ENCODE measurements at regions not wholly inside any gene's neighbourhood (a gene's known extent, or its start where the extent isn't known, plus 50 kb on each side); places are given as distances from the start of the nearest gene placed in this dataset.

DNA sequence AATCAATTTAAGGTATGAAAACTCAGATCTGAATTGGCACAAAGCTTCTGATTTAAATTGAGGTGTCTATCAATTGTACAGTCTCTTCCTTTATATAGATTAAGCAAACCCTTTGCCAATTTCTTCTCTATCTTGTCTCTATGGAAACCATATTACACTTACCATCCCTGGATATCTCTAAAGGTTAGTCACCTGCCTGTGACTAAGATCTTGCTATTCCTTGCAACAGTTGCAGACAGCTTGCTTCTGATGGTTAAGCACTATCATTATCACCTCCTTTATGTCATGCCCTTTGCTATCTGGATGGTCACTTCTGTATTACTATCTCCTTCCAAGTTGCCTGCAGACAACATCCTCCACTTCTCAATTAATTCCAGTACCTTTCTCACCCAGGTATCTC is 998.6 kb upstream of the B3GALT2 start:
- Histone ChIP-seq H3K9me3 (ENCODE audit: insufficient read depth, low read depth, low read length) (0 out of 2 replicates have a peak, but pooled peaks cover 2% of the 10 kb centered on the region), H3K9me2 (replicated peaks; ENCODE audit: low read depth, low read length) (no peaks in the 10 kb centered on the region), H4K20me1 (ENCODE audit: insufficient read depth, low read length, poor library complexity, severe bottlenecking) (no peaks in the 10 kb centered on the region), H2AFZ (ENCODE audit: low read length) (no peak overlapping the region), H3K4me3 (ENCODE audit: low read length, poor library complexity, severe bottlenecking) (no peak overlapping the region), H3K36me3 (ENCODE audit: insufficient read depth, low read length) (no peaks in the 10 kb centered on the region), H3F3A (ENCODE audit: low read depth) (no peaks in the 10 kb centered on the region), H3K4me1 (ENCODE audit: insufficient read depth, low read length, poor library complexity, severe bottlenecking) (no peaks in the 10 kb centered on the region), H3K4me2 (ENCODE audit: low read depth, low read length, poor library complexity, severe bottlenecking) (no peak overlapping the region), H3K79me2 (ENCODE audit: insufficient read depth, low read length) (no peaks in the 10 kb centered on the region), H3K27me3 (ENCODE audit: insufficient read depth, low read length, poor library complexity, severe bottlenecking) (no peaks in the 10 kb centered on the region), H3K9ac (ENCODE audit: low read depth, low read length, poor library complexity, severe bottlenecking) (no peak overlapping the region)
- TF ChIP-seq, protein P1, sequence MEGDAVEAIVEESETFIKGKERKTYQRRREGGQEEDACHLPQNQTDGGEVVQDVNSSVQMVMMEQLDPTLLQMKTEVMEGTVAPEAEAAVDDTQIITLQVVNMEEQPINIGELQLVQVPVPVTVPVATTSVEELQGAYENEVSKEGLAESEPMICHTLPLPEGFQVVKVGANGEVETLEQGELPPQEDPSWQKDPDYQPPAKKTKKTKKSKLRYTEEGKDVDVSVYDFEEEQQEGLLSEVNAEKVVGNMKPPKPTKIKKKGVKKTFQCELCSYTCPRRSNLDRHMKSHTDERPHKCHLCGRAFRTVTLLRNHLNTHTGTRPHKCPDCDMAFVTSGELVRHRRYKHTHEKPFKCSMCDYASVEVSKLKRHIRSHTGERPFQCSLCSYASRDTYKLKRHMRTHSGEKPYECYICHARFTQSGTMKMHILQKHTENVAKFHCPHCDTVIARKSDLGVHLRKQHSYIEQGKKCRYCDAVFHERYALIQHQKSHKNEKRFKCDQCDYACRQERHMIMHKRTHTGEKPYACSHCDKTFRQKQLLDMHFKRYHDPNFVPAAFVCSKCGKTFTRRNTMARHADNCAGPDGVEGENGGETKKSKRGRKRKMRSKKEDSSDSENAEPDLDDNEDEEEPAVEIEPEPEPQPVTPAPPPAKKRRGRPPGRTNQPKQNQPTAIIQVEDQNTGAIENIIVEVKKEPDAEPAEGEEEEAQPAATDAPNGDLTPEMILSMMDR (conservative IDR thresholded peaks at IDR 0.05; ENCODE audit: low read length), result no peak
- no peak for TF ChIP-seq EZH2phosphoT487 (IDR thresholded peaks at IDR 0.05; ENCODE audit: borderline replicate concordance)

DNA sequence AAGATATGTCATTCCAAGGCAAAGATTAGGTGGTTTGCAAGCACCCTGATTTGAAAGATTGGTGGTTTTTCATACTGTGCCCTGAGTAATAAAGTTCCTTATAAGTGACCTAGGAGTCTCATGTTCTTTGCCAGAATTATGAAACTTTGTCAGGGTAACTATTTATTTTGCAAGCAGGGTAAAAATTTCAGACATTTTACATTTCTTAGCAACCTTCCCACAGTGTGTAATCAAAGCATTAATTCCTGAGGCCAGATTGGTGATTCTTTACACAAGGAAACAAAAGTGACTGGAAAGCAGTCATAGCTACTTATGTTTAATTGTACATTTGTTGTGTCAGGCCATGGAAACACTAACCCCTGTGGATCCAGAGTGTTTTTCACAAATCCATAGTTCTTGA is 998.0 kb upstream of the B3GALT2 start:
- no peak for TF ChIP-seq EZH2phosphoT487 (IDR thresholded peaks at IDR 0.05; ENCODE audit: borderline replicate concordance)
- TF ChIP-seq, protein P1 (conservative IDR thresholded peaks at IDR 0.05; ENCODE audit: low read length), result no peak
- no peak overlapping the region for H3K4me3 ChIP-seq (ENCODE audit: low read length, poor library complexity, severe bottlenecking)
- H3K9me3 ChIP-seq (ENCODE audit: insufficient read depth, low read depth, low read length), result 0 out of 2 replicates have a peak, but pooled peaks cover 2% of the 10 kb centered on the region
- H3F3A ChIP-seq (ENCODE audit: low read depth), result no peaks in the 10 kb centered on the region
- H3K79me2 ChIP-seq (ENCODE audit: insufficient read depth, low read length), result no peaks in the 10 kb centered on the region
- H3K4me2 ChIP-seq (ENCODE audit: low read depth, low read length, poor library complexity, severe bottlenecking), result no peak overlapping the region
- no peaks in the 10 kb centered on the region for H3K9me2 ChIP-seq (replicated peaks; ENCODE audit: low read depth, low read length)
- no peaks in the 10 kb centered on the region for H4K20me1 ChIP-seq (ENCODE audit: insufficient read depth, low read length, poor library complexity, severe bottlenecking)
- no peak overlapping the region for H3K9ac ChIP-seq (ENCODE audit: low read depth, low read length, poor library complexity, severe bottlenecking)
- no peaks in the 10 kb centered on the region for H3K36me3 ChIP-seq (ENCODE audit: insufficient read depth, low read length)
- H3K27me3 ChIP-seq (ENCODE audit: insufficient read depth, low read length, poor library complexity, severe bottlenecking), result no peaks in the 10 kb centered on the region
- H3K4me1 ChIP-seq (ENCODE audit: insufficient read depth, low read length, poor library complexity, severe bottlenecking), result no peaks in the 10 kb centered on the region
- no peak overlapping the region for H2AFZ ChIP-seq (ENCODE audit: low read length)

DNA sequence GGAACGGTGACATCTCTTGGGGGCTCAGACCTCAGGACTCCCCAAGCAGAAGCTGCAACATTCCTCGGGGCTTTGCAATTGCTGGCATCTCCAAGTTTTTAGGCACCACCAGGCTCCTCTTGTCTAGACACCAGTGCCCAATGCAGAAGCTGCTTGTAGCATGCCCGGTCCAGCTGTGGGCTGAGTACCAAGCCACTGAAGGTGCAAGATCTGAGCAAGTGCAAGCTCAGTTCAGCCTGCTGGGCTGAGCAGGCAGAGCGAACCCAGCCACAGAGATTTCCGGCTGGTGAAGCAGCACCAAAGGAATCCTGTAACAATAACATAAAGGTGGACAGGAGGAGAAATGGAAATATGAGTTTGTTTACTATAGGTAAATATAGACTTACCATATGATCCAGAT is 995.4 kb upstream of the B3GALT2 start:
- no peak overlapping the region for H3K9ac ChIP-seq (ENCODE audit: low read depth, low read length, poor library complexity, severe bottlenecking)
- 0 out of 2 replicates have a peak, but pooled peaks cover 2% of the 10 kb centered on the region for H3K9me3 ChIP-seq (ENCODE audit: insufficient read depth, low read depth, low read length)
- H3K4me1 ChIP-seq (ENCODE audit: insufficient read depth, low read length, poor library complexity, severe bottlenecking), result no peaks in the 10 kb centered on the region
- H3K79me2 ChIP-seq (ENCODE audit: insufficient read depth, low read length), result no peaks in the 10 kb centered on the region
- H3F3A ChIP-seq (ENCODE audit: low read depth), result no peaks in the 10 kb centered on the region
- H3K4me3 ChIP-seq (ENCODE audit: low read length, poor library complexity, severe bottlenecking), result no peak overlapping the region
- no peaks in the 10 kb centered on the region for H3K36me3 ChIP-seq (ENCODE audit: insufficient read depth, low read length)
- no peak overlapping the region for H3K4me2 ChIP-seq (ENCODE audit: low read depth, low read length, poor library complexity, severe bottlenecking)
- no peaks in the 10 kb centered on the region for H4K20me1 ChIP-seq (ENCODE audit: insufficient read depth, low read length, poor library complexity, severe bottlenecking)
- H3K9me2 ChIP-seq (replicated peaks; ENCODE audit: low read depth, low read length), result no peaks in the 10 kb centered on the region
- H2AFZ ChIP-seq (ENCODE audit: low read length), result no peak overlapping the region
- no peak for TF ChIP-seq EZH2phosphoT487 (IDR thresholded peaks at IDR 0.05; ENCODE audit: borderline replicate concordance)
- TF ChIP-seq, protein P1 (conservative IDR thresholded peaks at IDR 0.05; ENCODE audit: low read length), result no peak
- no peaks in the 10 kb centered on the region for H3K27me3 ChIP-seq (ENCODE audit: insufficient read depth, low read length, poor library complexity, severe bottlenecking)

Data from Loucy (cell line).